GM12865 (cell line): ENCODE measurements at regions not wholly inside any gene's neighbourhood (a gene's known extent, or its start where the extent isn't known, plus 50 kb on each side); places are given as distances from the start of the nearest gene placed in this dataset.

Experiments used
- DNase-seq: peaks from one replicate; pipeline ENCODE4 v3.0.0; 2010; ENCODE audit warnings: low read depth
- H3K4me3 ChIP-seq: 2 replicates; pipeline ENCODE4 v1.5.1; 2011; ENCODE audit warnings: mild to moderate bottlenecking, low read depth, low read length, control low read depth
- TF ChIP-seq, protein P1 (sequence below): IDR thresholded peaks from 2 replicates; pipeline ENCODE4 v1.5.1; 2011; ENCODE audit warnings: low read length, control low read depth, low read depth, inconsistent platforms; ENCODE audit not compliant: insufficient read depth; ENCODE audit errors: missing control alignments

DNA sequence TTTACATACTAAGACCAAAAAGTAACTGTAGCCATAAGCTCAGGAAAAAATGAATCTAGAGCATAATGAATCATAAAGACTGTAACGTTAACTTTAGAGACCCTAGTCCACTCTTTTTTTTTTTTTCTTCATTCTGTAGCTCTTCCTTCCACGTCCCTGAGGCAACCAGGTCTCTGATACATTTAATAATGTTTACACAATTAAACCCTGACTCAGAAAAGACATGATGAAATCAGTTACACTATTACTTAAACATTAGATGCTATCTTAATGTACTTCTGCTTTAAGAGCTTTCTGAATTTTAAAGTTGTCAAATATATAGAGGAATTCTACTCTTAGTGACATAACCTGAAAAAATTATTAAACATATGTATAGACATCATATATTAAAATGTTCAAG, 1121.5 kb upstream of the DDX18 start:
- TF ChIP-seq, protein P1, sequence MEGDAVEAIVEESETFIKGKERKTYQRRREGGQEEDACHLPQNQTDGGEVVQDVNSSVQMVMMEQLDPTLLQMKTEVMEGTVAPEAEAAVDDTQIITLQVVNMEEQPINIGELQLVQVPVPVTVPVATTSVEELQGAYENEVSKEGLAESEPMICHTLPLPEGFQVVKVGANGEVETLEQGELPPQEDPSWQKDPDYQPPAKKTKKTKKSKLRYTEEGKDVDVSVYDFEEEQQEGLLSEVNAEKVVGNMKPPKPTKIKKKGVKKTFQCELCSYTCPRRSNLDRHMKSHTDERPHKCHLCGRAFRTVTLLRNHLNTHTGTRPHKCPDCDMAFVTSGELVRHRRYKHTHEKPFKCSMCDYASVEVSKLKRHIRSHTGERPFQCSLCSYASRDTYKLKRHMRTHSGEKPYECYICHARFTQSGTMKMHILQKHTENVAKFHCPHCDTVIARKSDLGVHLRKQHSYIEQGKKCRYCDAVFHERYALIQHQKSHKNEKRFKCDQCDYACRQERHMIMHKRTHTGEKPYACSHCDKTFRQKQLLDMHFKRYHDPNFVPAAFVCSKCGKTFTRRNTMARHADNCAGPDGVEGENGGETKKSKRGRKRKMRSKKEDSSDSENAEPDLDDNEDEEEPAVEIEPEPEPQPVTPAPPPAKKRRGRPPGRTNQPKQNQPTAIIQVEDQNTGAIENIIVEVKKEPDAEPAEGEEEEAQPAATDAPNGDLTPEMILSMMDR: no peak
- no peak overlapping the region for H3K4me3 ChIP-seq
- no peak for DNase-seq

DNA sequence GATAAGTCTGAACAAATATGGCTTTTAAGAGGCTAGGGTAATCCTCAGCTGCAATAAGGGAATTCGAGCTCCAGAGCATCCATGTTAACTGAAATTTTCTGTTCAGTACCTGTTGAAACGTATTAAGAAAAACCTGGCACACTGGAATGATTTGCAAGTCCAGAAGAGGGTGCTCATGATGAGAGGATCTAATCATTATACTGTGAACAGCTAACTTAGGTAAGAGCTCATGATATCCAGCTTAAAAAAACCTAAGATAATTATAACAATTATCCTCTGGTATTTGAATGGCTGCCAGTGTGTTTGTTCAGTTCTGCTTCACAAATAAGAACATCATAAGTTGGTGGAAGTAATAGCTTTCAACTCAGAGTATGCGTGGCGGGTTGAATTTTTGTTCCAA, 1118.3 kb upstream of the DDX18 start:
- no peak for DNase-seq
- TF ChIP-seq, protein P1: no peak
- no peak overlapping the region for H3K4me3 ChIP-seq

- DNase-seq: no peak
- TF ChIP-seq, protein P1: no peak
- H3K4me3 ChIP-seq: no peak overlapping the region
Observed at GRCh38 chr2:116696903-116697302, 1117.6 kb upstream of the DDX18 start.

GRCh38 chr2:116706396-116706795, 1108.1 kb upstream of the DDX18 start:
- no peak overlapping the region for H3K4me3 ChIP-seq
- TF ChIP-seq, protein P1: no peak
- DNase-seq: no peak

DNA sequence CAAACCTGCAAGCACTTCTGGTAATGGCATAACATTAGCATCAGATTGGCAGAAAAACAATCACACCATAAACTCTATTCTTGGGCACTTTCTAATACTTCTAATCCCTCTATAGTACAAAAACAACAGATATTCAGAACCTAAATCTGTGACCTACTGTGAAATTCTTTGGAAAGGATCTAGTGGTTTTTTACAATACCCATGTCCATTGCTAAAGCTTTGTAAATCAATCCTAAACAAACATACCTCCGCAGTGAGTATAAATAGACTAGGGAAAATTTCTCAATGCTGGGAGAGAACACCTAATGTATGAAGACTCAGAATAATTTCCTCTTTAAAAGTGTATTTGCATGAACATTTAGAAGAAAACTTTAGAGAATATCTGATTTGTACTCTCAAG, 1098.5 kb upstream of the DDX18 start:
- TF ChIP-seq, protein P1: no peak
- no peak overlapping the region for H3K4me3 ChIP-seq
- DNase-seq: no peak

- H3K4me3 ChIP-seq: no peak overlapping the region
- DNase-seq: no peak
- TF ChIP-seq, protein P1: no peak
Observed at GRCh38 chr2:116716444-116716843, 1098.0 kb upstream of the DDX18 start.

GRCh38 chr2:116717832-116718231, 1096.7 kb upstream of the DDX18 start:
- H3K4me3 ChIP-seq: no peak overlapping the region

More at GRCh38 chr2:116717832-116718231, 1096.7 kb upstream of the DDX18 start:
- DNase-seq: peak; percentile 49
- TF ChIP-seq, protein P1: no peak
